Effector CD8-positive, alpha-beta T cell (primary cell): ENCODE measurements at regions not wholly inside any gene's neighbourhood (a gene's known extent, or its start where the extent isn't known, plus 50 kb on each side); places are given as distances from the start of the nearest gene placed in this dataset.
"Not testable (repeated sequence)": the region's sequence is repeated elsewhere in the genome, so short reads cannot be mapped to it uniquely, and the experiment has no call there.

ENCODE experiments used
- DNase-seq: peaks from one replicate; lab custom pipeline; 2025; lab: John Stamatoyannopoulos, UW

DNA sequence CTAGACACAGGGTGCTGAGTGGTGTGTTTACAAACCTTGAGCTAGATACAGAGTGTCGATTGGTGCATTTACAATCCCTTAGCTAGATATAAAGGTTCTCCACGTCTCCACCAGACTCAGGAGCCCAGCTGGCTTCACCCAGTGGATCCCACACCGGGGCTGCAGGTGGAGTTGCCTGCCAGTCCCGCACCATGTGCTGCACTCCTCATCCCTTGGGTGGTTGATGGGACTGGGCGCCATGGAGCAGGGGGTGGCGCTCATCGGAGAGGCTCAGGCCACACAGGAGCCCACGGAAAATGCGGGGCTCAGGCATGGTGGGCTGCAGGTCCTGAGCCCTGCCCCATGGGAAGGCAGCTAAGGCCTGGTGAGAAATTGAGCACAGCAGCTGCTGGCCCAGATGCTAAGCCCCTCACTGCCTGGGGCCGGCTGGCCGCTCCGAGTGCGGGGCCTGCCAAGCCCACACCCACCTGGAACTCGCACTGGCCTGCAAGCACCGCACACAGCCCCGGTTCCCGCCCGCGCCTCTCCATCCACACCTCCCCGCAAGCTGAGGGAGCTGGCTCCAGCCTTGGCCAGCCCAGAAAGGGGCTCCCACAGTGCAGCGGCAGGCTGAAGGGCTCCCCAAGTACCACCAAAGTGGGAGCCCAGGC, 418.4 kb downstream of the KIF20B start:
- not testable (repeated sequence) for DNase-seq

- DNase-seq = no peak
These were observed 424.3 kb downstream of the KIF20B start for GRCh38 chr10:90125456-90126255.

- DNase-seq = no peak
These were observed 424.8 kb downstream of the KIF20B start for GRCh38 chr10:90126256-90126595.

- no peak for DNase-seq
These were observed 429.1 kb downstream of the KIF20B start for GRCh38 chr10:90130321-90131086.

GRCh38 chr10:90133606-90134005, 432.2 kb downstream of the KIF20B start:
- no peak for DNase-seq

DNA sequence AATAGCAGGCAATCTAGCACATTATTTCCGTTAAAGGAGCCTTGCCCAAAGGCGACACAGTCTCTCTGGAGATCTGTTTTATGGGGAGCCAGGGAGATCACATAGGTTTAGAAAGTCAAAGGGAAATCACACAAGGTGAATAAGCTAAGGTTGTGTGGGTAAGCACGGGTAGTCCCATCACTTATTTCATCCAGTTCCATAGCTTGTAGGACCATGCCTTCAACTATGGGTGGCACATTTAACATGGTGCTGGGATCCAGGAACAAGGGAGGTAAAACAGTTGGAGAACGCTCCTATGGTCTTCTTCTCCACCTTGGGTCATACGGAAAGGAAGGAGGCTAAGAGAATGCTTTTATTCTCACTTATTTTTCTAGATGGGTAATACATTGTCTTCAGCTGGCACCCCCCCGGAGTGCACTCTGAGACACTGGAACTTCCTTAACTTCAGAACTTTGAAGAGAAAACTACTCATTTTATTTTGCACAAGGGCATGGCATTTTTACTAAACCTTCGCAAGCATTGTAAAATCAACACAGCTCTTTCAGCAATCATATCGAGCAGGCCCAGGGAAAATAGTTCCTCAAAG, 435.4 kb downstream of the KIF20B start:
- no peak for DNase-seq

DNA sequence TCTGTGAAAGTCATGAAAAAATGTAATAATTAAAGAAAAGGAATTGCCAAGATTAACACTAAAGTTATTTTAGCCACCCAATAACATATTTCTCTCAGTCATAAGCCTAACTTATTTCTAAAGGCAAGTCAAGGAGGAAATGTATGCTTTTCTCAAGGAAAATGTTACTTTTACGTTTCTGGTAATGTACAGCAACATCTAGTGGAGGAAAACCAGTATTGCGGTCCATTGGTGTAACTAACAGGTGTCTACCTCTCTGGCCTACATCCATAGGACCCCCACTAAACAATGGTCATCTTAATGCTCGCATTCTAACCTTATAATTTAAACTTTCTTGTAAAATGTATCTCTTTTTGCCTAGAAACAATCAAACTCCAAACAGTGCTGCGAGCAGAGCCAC, 437.5 kb downstream of the KIF20B start:
- no peak for DNase-seq

- no peak for DNase-seq
These were observed 440.4 kb downstream of the KIF20B start for GRCh38 chr10:90141791-90142190.

DNA sequence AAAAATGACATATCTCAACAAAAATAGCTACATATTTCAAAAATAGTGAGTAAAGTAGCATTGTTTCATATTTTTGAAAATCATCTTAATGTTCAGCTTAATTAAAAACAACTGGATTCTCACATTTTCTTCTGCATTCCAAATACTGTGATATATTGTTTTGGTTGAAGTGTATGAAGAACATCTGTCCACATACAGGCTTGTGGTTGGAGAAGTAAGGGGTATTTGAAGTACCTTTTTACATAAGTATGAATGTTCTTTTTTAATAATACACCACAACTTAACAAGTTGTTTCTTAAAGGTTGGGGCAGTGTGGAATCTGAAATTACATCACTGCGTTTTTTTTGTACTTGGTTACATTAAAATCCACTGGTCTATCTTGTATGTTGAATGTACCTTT, 442.5 kb downstream of the KIF20B start:
- no peak for DNase-seq

GRCh38 chr10:90148116-90148855, 446.9 kb downstream of the KIF20B start:
- no peak for DNase-seq

DNA sequence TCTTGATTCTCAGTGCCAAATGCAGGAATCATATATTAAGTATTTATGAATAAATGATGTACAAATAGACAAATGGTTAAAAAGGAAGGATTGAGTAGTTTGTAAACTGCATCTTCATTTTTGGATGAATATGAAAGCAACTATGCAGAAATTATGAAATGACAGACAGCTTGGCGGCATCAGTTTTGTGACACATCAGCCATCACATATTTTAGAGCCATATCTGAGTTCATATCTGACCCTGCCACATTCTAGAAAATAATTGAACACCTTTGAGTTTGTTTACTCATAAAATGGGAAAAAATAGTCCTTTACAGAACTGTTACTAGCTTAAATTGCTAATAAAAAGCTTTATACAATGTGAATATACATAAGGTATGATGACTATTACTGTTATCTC, 448.2 kb downstream of the KIF20B start:
- DNase-seq = no peak

DNA sequence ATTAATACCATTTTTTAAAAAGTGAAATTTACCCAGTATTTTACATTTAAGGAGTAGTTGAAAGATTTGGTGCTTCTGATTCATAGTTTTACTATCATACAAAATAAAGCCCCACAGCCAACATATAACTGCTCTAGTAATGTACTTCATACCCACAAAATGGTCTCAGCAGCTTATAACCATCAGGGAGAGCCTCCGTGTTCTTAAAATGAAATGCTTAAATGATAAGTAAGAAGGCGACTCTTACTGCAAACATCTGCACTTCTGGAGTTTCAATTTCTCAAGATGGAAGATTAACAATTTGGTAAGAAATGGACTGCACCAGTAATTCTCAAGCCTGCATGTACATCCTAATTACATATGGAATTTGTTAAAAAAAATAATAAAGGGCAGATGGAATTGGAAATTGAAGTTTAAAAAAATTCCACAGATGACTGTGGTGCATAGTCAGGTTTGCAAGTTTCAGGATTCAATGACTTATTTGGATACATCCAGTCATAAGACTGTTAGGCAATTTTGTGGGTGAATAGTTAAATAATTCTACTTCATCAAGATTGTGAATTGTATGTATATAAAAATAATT, 461.0 kb downstream of the KIF20B start:
- DNase-seq = no peak

DNA sequence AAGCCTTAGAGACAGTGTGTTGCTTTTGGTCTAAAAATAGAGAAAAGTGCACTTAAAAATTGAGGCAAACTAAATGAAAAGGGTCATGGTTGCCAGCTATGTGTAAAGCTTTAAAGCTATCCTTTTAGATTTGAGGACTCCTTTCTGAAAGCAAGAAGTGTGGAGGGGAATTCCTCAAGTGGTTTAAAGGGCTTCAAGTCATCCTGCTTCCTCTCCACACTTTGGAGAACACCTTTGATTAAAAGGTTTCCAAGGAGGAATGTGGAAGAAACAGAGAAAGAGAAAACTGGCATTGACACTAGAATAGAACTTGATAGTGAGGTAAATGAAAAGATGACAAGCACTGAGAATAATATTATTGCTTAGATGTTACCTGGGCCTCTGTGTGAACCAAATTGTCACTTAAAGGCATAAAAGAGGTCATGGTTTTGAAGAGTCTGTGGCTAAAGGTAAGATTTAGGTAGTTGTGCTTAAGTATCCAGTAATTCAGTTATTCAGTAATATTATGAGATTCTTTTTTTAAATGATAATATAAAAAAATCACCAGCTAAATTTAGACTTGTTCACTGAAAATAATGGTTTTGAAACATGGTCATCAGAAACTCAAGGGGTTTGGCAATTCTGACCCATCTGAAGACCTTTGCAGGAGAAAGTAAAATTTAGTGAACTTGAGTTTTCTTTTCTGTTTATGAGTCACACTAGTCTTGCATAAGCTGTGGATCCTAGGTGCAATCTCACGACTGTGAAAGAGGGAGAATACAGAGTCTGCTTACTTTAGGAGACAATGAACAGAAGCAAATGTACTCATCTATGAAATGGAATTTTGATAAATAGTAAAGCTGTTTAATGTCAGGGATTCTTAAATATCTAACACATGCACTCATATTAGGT, 466.0 kb downstream of the KIF20B start:
- no peak for DNase-seq

DNA sequence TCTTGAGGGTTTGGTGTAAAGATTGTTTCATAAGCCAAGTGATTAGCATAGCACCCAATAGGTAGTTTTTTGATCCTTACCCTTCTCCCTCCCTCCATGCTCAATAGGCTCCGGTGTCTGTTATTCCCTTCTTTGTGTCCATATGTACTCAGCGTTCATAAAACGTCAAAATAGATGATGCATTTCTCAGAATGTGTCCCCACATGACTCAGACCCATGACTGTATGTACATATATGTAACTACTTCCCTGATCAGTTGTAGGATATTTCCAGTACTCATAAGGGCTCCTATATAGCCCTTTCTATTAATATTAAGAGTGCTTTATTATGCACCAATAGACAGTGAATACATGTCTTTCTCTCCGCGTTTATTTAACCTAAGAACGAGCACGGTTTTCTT, 466.9 kb downstream of the KIF20B start:
- DNase-seq = no peak

DNA sequence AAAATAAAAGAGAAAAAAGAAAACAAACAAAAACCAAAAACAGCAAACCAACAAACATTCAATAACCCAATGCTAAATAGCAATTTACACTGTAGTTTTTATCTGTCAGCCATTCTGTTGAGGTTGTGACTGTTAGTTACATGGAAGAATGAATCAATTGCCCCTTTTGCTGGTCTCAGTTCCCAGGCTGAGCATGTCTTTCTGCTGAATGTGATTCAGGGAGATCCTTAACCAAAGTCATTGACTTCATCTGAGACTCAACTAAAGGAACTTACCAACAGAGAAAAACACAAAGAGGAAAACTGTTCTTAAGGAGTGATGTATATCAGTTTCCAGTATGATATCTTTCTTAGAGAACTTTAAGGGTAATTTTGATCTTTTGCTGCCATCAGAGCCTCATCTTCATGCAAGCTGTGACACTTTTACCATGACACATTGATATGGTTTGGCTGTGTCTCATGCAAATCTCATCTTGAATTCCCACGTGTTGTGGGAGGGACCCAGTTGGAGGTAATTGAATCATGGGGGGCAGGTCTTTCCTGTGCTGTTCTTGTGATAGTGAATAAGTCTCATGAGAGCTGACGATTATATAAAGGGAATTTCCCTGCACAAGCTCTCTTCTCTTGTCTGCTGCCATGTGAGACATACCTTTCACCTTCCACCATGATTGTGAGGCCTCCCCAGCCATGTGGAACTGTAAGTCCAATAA, 469.8 kb downstream of the KIF20B start:
- DNase-seq = no peak

DNA sequence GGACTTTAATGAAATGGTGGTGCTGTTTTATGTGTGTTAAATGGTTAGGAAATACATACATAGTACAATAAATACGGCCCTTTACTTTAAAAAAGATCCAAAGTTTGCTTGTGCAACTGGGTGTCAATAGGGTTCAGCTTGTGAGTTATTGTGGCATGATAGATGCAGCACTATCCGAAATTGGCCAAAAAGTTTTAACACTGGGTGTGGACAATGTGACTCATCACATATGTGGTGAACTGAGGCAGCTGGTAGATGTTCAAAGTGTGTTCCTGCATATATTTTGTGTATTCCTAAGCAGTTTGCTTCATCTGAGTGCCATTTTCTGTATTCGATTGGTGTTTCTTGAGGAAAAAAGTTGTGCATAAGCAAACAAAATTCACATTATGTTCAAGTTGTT, 473.1 kb downstream of the KIF20B start:
- no peak for DNase-seq

DNA sequence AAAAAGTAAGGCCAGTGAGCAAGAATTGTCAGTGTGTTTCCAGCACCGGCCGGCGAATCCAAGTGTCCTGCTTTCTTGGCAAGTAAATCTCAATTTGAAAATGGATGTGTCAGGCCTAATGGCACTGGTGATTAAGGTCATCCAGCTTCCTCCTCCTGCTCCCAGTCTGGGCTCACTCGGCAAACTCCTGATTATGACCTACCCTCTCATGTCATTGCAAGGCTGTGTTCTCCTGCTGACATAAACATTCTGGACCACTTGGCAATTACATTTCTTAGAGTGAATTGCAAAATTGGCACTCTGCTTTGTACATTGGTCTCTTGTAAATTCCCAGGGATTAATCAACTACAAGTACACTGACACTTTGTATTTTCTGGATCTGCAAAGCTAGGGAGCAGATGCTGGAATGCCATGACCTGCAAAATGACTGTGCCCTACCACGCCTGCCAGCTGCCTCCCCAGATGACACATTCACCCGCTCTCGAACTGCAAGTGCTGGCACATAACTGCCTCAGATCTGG, 473.8 kb downstream of the KIF20B start:
- DNase-seq = no peak

- DNase-seq = no peak
These were observed 478.5 kb downstream of the KIF20B start for GRCh38 chr10:90179696-90180407.
